Body of pancreas (tissue), 4 donors: ENCODE measurements at regions not wholly inside any gene's neighbourhood (a gene's known extent, or its start where the extent isn't known, plus 50 kb on each side); places are given as distances from the start of the nearest gene placed in this dataset.

Experiments
- ATAC-seq: fragments of 150-250 bp; one replicate; pipeline ENCODE4 v1.9.1; 2016
- DNase-seq, 4 donors: peaks; one replicate each; pipeline ENCODE4 v3.0.0-alpha.2; 2019
- H3K27ac ChIP-seq, 4 donors: fragments of 200-600 bp; sonication (generic); 1 replicate in 3 of 4; 2 replicates in 1 of 4; pipeline versions ENCODE4 v1.5.1 to v1.6.1; 2016 to 2019; ENCODE audit warnings: mild to moderate bottlenecking in 1 of 4, mixed read lengths in 1 of 4, moderate library complexity in 1 of 4
- H3K27me3 ChIP-seq, 2 donors: fragments of 200-600 bp; sonication (generic); one replicate each; pipeline ENCODE4 v1.6.0; 2016; ENCODE audit warnings: mild to moderate bottlenecking in 1 of 2
- H3K36me3 ChIP-seq, 2 donors: fragments of 200-600 bp; sonication (generic); replicated peaks in 1 of 2; 2 replicates each; pipeline ENCODE4 v1.5.1; 2016; ENCODE audit warnings: low read depth in 2 of 2; ENCODE audit not compliant: insufficient read depth in 1 of 2
- H3K4me1 ChIP-seq: fragments of 200-600 bp; sonication (generic); one replicate; pipeline ENCODE4 v1.6.0; 2016
- H3K4me3 ChIP-seq, 2 donors: fragments of 200-600 bp; sonication (generic); 1 replicate in 1 of 2; 2 replicates in 1 of 2; pipeline ENCODE4 v1.5.1; 2016 to 2019
- H3K9me3 ChIP-seq, 3 donors: fragments of 200-600 bp; sonication (generic); 1 replicate in 2 of 3; 2 replicates in 1 of 3; pipeline ENCODE4 v1.5.1; 2016
- POLR2A ChIP-seq, 3 donors: fragments of 450-650 bp; IDR thresholded peaks; one replicate each; pipeline ENCODE4 v1.6.1; 2016; ENCODE audit warnings: antibody characterized with exemption in 3 of 3, mild to moderate bottlenecking in 2 of 3
- WGBS, 2 donors: methylation state at CpG; one replicate each; pipeline ENCODE4 v1.1.5; 2017; 5-methylcytosine and 5-hydroxymethylcytosine counted together
- intact Hi-C: fragments of 100-400 bp; cut with DNase I; formaldehyde crosslinking; loops from one replicate; pipeline ENCODE4 v1.15.1; 2023
- TF ChIP-seq, protein P1 (sequence below), 7 experiments: fragments of 450-650 bp in 4 of 7; fragments of 200-600 bp in 3 of 7; sonication (generic) in 3 of 7; IDR thresholded peaks; one replicate each; pipeline ENCODE4 v1.5.1; 2016 to 2019; ENCODE audit warnings: antibody characterized with exemption in 7 of 7

DNA sequence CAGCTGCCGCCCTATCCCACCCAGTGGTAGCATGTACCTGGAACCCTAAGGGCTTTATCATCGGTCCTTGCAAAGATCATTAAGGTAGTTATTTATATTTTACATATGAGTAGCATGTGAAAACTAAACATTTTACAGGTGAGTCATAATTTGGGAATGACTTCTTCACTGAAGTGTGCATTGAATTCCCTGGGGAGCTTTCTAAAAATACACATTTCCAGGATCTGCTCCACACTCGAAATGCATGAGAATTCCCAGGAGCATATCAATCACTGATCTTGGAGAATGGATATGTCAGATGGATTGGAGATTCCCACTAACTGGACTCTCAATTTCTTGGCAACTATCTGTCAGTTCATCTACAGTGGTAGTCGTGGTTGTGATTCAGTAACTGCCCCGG lies 717.5 kb downstream of the IRX1 start:
- no peaks in the 10 kb centered on the region for H3K4me1 ChIP-seq
- TF ChIP-seq POLR2A (IDR thresholded peaks at IDR 0.05): no peak
- TF ChIP-seq, protein P1, sequence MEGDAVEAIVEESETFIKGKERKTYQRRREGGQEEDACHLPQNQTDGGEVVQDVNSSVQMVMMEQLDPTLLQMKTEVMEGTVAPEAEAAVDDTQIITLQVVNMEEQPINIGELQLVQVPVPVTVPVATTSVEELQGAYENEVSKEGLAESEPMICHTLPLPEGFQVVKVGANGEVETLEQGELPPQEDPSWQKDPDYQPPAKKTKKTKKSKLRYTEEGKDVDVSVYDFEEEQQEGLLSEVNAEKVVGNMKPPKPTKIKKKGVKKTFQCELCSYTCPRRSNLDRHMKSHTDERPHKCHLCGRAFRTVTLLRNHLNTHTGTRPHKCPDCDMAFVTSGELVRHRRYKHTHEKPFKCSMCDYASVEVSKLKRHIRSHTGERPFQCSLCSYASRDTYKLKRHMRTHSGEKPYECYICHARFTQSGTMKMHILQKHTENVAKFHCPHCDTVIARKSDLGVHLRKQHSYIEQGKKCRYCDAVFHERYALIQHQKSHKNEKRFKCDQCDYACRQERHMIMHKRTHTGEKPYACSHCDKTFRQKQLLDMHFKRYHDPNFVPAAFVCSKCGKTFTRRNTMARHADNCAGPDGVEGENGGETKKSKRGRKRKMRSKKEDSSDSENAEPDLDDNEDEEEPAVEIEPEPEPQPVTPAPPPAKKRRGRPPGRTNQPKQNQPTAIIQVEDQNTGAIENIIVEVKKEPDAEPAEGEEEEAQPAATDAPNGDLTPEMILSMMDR (IDR thresholded peaks at IDR 0.05): no peak
- no peaks in the 10 kb centered on the region for H3K36me3 ChIP-seq
- DNase-seq (no peak), ATAC-seq (no peak)
- no peaks in the 10 kb centered on the region for H3K9me3 ChIP-seq
- intact Hi-C loops: no loop called here
- H3K27ac ChIP-seq: no peak overlapping the region
- H3K27me3 ChIP-seq: no peaks in the 10 kb centered on the region
- 43 to 46% methylated on average over 5 of the region's 5 CpGs for WGBS, 2 donors
- no peak overlapping the region for H3K4me3 ChIP-seq

DNA sequence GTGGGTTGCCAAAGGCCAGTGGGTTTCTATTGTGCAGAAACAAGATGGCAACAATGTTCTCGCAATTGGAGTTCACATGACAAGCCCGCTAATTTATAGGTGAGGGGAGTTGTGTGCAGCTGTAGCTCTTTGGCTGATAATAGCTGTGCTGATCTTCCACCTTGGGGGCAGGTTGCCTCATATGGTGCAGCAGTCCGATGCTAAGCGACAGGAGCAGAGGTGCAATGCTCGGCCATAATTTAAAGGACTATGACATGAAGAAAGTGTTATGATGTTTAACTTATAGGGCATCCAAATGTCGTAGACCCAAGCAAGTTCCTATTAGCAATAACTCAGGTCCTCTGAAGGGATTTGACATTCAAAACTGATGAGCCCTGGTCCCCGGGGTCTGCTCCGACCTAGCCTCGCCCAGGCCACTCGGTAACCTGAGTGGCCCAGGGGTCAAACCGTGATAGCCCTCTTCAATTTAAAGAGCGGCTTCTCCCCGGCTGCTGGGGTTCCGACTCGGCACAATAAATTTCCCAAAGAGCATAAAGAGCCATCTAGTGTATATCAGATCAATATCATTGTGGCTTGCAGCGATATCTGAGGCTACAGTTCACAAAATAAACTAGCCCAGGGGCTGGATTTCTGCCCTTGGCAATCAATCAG lies 724.0 kb downstream of the IRX1 start:
- Histone ChIP-seq H3K4me3 (no peak overlapping the region), H3K9me3 (no peaks in the 10 kb centered on the region), H3K27me3 (no peaks in the 10 kb centered on the region), H3K4me1 (no peaks in the 10 kb centered on the region), H3K36me3 (no peaks in the 10 kb centered on the region), H3K27ac (no peak overlapping the region)
- no peak for ATAC-seq
- WGBS, 2 donors: 64 to 73% methylated on average over 14 to 16 of the region's 16 CpGs
- DNase-seq: no peak
- no peak for TF ChIP-seq POLR2A (IDR thresholded peaks at IDR 0.05)
- TF ChIP-seq, protein P1 (IDR thresholded peaks at IDR 0.05): no peak
- intact Hi-C loops: no loop called here

DNA sequence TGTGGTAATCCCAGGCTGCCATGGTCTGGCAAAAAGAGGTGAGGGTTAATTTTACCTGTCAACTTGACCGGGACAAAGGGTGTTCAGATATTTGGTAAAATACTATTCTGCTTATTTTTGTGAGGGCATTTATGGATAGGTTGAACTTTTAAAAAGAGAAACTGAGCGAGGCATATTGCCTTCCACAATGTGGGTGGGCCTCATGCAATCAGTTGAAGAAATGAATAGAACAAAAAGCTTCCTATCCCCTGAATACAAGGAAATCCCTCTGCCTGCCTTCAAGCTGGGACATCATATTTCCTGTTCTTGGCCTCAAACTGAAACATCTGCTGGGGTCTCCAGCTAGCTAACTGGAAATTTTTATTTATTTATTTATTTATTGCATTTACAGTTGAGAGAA lies 734.7 kb downstream of the IRX1 start:
- ATAC-seq (no peak), DNase-seq (no peak)
- no peak for TF ChIP-seq POLR2A (IDR thresholded peaks at IDR 0.05)
- TF ChIP-seq, protein P1 (IDR thresholded peaks at IDR 0.05): no peak
- Histone ChIP-seq H3K36me3 (no peaks in the 10 kb centered on the region), H3K27me3 (no peaks in the 10 kb centered on the region), H3K4me1 (no peaks in the 10 kb centered on the region), H3K4me3 (no peak overlapping the region), H3K27ac (no peak overlapping the region), H3K9me3 (no peaks in the 10 kb centered on the region)
- WGBS, 2 donors: 67 to 74% methylated on average over 2 of the region's 2 CpGs
- intact Hi-C loops: no loop called here

DNA sequence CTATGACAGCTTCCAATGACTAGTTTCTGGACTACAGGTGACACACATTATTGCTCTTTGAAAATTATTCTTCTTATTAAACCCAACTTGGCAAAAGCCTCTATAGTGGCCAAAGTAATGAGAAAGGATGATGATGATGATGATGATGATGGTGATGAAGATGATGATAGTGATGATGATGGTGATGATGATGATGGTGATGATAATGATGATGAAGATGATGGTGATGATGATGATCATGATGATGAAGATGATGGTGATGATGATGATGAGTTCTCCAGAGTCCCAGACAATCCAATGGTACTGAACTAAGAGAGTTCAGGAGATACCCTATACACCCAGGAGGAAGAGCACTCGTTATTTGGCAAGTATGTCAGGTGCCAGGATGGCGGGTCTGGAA lies 739.4 kb downstream of the IRX1 start:
- ATAC-seq: no peak
- WGBS, 2 donors: 40 to 58% methylated on average over 2 of the region's 2 CpGs
- H3K27ac ChIP-seq: no peak overlapping the region
- intact Hi-C loops: no loop called here
- TF ChIP-seq, protein P1 (IDR thresholded peaks at IDR 0.05): no peak
- no peak for TF ChIP-seq POLR2A (IDR thresholded peaks at IDR 0.05)
- no peak overlapping the region for H3K4me3 ChIP-seq
- no peak for DNase-seq
- H3K4me1 ChIP-seq: no peaks in the 10 kb centered on the region
- no peaks in the 10 kb centered on the region for H3K9me3 ChIP-seq
- H3K36me3 ChIP-seq: no peaks in the 10 kb centered on the region
- no peaks in the 10 kb centered on the region for H3K27me3 ChIP-seq

- Histone ChIP-seq H3K9me3 (no peaks in the 10 kb centered on the region), H3K4me1 (no peaks in the 10 kb centered on the region), H3K27me3 (no peaks in the 10 kb centered on the region), H3K36me3 (no peaks in the 10 kb centered on the region), H3K4me3 (no peak overlapping the region), H3K27ac (no peak overlapping the region)
- WGBS, 2 donors: 37% methylated on average over 3 of the region's 3 CpGs
- intact Hi-C loops: no loop called here
- DNase-seq: no peak
- TF ChIP-seq, protein P1 (IDR thresholded peaks at IDR 0.05): no peak
- TF ChIP-seq POLR2A (IDR thresholded peaks at IDR 0.05): no peak
- ATAC-seq: no peak
These were observed 741.9 kb downstream of the IRX1 start for GRCh38 chr5:4337519-4337918.
